ENCODE measurements at regions not wholly inside any gene's neighbourhood (a gene's known extent, or its start where the extent isn't known, plus 50 kb on each side); places are given as distances from the start of the nearest gene placed in this dataset.
"Not testable (repeated sequence)": the region's sequence is repeated elsewhere in the genome, so short reads cannot be mapped to it uniquely, and the experiment has no call there.

DNA sequence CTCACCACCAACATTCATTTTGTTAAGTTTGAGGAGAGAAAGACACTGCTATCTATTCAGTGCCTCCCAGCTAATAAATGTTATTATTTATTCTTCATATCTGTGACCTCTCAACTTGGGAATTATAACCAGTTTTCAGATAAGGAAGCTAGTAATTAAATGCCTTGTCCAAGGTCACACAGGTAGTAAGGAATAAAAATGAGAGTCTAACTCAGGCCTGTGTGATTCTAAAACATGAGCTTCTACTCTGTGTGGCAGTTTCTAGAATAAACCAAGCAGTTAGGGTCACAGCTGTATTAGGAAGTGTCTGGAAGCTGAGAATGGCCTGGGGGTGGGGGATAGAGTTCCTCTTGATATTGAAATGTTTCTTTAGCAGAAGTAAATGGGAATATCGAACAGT is 137.8 kb upstream of the LRATD1 start:
- DNase-seq = no peak

DNA sequence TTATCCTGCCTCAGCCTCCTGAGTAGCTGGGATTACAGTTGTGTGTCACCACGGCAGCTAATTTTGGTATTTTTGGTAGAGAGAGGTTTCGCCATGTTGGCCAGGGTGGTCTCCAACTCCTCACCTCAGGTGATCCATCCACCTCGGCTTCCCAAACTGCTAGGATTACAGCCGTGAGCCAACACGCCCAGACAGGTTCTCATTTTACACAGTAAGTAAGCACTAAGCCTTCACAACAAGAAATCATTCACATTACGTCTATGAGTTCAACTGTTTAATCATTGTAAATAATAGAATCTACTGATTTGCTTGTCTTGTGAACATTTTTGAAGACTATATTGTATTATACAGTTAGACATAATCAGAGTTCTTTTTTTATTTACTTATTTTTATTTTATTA is 131.5 kb upstream of the LRATD1 start:
- no peak for DNase-seq

DNA sequence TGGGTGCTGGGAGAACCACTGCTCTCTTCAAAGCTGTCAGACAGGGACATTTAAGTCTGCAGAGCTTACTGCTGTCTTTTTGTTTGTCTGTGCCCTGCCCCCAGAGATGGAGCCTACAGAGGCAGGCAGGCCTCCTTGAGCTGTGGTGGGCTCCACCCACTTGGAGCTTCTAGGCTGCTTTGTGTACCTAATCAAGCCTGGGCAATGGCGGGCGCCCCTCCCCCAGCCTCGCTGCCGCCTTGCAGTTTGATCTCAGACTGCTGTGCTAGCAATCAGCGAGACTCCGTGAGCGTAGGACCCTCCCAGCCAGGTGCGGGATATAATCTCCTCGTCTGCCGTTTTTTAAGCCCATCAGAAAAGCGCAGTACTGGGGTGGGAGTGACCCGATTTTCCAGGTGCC is 125.6 kb upstream of the LRATD1 start:
- DNase-seq = not testable (repeated sequence)

DNA sequence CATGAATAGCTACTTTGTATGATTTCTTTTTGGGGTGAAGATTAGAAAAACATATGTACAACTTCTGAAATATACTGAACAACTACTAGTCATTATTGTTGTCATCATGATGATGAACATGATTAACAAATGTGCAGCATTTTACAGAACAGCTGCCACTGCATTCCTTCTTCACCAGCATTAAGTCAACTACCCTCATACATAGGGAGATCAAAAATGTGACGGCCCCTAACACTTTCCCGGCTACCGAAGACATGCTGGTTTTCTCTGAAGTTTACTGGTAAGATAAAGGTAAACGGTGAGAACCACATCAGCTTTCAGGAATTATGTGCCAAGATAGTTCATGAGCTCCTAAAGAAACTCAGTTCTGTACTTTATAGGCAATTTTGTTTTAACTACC is 121.0 kb upstream of the LRATD1 start:
- no peak for DNase-seq

DNA sequence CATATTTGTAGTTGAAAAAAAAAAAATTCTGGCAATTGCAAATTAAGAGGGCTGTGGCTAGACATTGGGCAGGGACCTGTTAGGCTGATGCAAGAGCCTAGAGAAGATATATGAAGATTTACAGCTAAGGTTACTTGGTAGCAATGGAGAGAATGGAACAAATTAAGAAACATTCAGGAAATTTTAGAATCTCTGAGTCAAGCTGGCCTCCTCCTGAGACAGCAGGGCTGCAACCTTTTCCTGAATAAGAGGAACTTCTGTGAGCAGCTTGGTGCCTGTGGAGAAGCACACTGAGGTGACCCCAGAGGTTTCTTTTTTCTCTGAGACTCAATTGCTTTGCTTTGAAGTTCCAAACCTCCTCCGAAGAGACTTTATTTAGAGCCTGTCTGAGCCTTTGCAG is 118.6 kb upstream of the LRATD1 start:
- no peak for DNase-seq

DNA sequence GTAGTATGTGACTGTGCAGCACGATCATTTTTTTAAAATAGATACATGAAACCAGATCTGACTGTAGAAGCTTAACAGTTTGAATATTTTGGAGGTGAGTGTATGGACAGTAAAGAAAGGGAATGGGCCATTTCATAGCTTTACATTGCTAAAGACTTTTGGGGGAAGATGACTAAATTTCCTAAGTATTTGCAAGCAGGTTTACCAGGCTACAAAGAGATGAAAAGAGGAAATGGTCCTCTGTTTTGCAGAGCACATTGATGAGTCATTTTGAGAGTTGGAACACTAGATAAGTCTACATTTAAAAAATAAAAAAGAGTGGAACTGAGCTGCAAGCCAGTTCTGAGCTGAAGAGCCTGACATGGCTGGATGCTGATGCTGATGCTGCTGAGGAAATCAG is 115.7 kb upstream of the LRATD1 start:
- DNase-seq = no peak

DNA sequence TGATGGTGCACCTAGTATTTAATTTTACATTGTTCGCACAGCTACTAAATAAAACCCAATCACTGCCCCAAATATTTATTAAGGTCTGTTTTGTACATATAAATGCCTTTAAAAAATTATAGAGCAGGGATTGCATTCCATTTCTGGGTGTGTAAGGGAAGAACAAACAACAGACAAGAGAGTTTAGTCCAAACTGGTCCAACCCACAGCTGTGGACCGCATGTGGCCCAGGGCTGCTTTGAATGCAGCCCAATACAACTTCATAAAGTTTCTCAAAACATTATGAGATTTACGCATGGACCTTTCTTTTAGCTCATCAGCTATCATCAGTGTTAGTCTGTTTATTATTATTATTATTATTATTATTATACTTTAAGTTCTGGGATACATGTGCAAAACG is 114.8 kb upstream of the LRATD1 start:
- no peak for DNase-seq

DNA sequence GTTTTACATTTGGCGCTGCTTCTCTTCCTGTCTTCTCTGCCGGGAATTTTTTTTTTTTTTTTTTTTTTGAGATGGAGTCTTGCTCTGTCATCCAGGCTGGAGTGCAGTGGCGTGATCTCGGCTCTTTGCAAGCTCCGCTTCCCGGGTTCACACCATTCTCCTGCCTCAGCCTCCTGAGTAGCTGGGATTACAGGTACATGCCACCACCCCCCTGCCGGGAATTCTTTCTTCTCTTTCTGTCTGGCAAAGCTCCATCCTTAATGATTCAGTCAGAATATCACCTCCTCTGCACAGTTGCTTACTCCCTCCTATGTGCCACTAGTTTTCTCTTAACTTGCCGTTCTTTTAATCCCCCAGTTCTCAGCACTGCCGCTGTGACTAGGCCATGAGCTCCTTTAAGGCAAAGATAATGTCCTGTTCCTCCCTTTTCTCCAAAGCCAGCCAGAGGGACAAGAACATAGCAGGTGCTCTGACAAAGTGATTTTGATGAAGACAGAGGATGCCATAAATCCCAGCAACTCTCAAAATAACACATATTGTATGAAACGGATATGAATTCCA is 112.1 kb upstream of the LRATD1 start:
- DNase-seq = no peak

DNA sequence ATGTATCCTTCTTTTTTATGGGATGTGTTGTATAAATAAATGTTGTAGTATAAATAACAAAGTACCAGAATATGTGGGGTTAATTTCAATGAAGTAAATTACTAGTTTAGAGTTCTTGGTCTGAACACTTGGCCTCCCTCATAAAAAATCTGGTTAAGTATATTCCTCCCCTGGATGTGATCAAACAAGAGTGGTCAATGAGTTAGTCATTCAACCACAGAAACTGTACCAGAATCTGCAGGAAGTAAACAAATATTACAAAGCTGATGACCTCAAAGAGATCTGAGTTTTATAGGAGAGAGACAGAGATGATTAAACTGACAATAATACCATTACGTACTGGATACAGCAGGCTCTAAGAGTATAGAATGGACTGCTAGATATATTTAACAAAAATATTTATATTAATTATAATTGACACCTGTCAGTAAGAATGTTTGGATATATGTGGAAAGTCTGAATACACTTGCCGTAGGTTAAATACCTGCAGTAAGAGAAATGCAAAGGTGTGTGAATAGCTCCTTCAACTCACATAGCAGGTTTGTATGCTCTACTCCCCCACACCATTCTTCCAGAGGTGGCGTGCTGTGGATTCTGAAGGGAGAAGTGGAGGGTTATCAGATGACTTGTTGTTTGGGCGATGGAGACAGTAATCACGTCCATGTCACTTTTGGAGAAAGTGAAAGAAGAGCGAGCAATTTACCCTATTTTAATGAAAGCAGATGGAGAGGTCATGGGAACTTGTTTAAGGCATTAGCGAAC is 108.3 kb upstream of the LRATD1 start:
- no peak for DNase-seq

DNA sequence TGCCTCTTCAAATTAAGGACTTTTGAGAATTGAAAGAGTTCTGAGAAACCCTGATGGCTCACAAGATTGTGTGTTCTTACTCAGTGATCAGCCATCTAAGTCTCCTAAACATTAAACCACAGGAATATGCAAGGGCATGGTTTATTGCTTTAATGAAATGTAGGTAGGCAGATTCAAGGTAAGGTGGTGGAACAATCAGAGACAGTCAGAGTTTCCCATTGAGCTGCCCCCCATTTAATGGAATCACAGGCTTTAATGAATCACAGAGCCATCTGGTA is 107.8 kb upstream of the LRATD1 start:
- no peak for DNase-seq

DNA sequence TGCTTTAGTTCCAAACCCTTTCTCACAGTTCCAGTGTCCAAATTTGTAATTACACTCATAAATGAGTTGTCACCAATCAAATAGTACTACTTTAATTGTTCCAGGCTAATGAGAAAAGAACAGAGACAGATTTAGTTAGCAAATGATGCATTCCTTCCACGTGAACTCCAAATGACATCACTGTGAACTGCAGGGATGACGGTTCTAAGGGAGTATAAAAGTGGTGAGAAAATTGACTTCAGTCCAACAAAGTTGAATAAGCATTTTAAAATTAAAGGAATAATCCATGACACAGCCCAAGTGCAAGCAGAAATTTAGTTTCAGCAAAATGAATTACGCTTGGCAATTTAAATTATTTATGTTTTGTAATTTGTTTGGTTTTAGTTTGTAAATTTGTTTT is 102.0 kb upstream of the LRATD1 start:
- no peak for DNase-seq

DNA sequence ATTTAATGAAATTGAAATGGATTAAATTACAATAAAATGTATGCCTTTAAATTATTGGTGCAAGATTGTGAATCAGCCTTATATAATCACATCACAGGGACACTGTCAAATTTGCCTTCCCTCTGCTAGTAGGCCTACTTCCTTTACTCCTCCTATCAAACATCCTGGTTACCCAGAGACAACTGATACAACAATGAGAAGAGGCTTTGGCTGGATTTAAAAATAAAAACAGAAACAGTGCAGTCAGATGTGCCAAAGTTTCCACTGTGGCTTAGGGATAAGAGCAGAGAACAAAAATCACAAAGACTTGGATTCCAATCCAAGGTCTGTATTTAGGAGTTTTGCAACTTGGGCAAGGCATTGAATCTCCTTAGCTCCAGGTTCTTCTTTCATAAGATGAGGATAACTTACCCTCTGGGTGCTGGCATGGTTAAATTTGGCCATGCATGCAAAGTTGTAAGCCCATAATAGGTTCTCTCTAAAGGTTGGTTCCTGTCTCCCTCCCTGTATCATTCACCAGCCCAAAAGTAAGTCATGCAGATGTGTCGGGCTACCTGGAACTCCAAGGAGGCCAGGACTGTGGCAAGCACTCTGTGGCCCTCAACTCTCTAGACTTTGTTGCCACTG is 99.3 kb upstream of the LRATD1 start:
- DNase-seq = no peak

DNA sequence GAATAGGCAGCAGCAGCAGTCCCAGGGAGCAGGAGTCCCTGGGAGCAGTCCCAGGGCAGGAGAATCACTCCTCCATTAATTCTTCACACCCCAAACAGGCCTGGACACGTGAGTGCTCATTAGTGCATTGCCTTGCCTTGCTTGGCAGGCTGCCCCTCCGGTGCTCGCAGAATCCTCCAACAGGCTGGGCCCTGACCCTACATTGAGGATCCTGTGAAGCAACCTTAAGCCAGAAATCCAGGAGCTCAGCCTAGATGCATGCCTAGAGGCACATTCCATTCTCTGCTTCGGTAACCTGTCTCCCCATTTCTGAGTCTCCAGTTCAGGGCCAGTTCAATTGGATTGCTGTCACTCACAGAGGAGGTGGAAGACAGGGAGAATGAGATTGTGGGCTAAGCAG is 97.4 kb upstream of the LRATD1 start:
- no peak for DNase-seq

DNA sequence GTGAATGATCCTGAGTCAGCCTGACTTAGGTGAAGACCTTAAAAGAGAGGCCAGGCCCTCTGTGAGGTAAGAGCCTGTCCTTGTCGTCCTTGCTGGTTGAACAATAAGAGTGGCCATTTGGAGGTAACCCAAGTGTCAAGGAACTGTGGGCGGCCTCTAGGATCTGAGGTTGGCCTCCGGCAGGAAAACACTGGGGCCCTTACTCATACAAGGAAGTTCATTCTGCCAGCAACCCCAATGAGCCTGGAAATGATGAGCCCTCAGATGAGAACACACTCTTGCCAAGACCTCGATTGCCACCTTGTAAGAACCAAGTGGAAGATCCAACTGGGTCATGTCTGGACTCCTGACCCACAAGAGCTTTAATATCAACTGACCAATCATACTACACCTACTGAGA is 95.5 kb upstream of the LRATD1 start:
- DNase-seq = no peak

DNA sequence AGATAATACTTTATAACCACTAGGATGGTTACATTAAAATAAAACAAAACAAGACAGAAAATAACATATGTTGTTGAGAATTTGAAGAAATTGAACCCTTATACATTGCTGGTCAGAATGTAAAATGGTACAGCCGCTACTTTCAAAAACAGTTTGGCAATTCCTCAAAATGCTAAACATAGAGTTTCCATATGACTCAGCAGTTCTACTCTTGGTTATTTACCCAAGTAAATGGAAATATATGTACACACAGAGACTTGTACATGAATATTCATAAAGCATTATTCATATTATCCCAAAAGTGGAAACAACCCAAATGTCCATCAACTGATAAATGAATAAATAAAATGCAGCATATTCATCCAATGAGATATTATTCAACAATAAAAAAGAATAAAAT is 92.5 kb upstream of the LRATD1 start:
- DNase-seq = no peak

DNA sequence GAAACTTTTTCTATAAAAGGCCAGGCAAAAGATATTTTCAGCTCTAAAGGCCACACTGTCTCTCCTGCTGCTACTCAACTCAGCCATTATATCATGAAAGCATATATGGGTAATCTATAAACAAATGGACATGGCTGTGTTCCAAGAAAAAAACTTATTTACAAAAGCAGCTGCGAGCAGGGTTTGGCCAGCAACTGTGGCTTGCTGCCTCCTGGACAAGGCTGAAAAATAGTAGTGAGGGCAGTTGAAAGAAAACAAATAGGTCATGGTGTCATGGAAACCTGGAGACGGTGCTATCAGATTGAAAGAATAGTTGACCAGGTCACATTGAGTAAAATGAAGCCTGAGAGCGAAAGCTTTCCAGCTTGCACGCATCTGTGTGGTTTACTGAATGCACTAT is 89.2 kb upstream of the LRATD1 start:
- no peak for DNase-seq

DNA sequence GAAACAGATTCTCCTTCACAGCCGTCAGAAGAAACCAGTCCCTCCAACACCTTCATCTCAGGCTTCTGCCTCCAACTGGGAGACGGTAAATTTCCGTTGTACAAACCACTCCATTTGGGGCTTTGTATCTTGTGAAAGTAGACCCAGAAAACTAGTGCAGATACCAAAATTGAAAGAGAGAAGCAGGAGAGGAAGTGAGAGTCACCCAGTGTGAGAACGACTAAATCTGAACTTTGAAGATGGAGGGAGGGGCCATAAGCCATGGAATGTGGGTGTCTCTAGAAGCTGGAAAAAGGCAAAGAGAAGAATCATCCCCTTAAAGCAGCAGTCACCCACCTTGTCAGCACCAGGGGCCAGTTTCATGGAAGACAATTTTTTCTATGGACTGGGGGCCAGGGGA is 88.3 kb upstream of the LRATD1 start:
- no peak for DNase-seq

DNA sequence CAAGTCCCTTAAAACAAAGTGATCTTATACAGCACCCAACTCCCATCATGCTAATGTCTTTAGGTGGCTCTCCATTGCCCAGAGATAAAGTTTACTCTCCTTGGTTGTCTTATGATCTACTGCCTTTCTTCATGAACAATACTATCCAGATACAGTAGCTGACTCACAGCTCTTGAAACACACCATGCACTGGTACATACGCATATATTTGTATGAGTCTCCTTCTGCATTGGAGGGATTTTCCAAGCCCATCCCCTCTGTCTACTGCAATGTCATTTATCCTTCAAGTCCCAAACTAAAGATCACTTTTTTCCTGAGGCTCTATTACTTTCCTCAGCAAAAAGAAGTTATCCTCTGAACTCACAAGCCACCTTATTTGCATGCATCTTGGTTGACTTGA is 84.7 kb upstream of the LRATD1 start:
- no peak for DNase-seq

DNA sequence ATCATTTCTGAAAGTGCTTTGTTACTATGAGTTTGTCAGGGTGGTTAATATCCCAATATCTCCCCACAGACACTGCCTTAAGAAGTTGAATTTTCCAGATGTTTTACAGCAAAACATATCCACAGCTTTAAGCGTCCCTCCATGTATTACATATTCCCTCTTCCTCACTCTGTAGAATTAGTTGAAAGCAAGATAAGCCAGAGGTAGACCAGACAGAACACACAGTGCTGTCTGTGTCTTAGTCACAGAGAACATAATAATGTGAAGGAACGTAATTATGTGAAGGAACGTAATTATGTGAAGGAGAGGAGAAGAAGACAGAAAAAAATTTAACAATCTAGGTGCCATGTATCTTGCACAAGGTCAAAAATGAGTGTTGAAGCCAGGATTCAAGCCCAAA is 81.9 kb upstream of the LRATD1 start:
- DNase-seq = no peak

DNA sequence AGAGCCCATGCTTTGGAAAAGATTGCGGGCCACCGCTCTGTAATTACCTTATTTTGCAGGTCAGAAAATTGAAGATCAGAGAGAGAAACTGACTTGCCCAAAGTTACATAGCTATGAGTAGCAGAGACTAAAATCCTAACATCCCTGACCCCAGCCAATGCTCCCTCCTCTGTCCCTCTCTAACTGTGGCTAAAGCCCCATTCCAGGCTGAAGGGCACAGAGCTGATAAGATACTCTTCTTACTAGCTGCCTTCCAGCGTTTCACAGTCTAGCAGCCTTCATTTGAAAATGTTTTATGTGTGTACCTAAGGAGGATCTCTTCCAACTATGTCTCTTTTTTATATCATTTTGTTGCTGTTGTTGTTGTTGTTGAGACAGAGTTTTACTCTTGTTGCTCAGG is 81.4 kb upstream of the LRATD1 start:
- no peak for DNase-seq

DNA sequence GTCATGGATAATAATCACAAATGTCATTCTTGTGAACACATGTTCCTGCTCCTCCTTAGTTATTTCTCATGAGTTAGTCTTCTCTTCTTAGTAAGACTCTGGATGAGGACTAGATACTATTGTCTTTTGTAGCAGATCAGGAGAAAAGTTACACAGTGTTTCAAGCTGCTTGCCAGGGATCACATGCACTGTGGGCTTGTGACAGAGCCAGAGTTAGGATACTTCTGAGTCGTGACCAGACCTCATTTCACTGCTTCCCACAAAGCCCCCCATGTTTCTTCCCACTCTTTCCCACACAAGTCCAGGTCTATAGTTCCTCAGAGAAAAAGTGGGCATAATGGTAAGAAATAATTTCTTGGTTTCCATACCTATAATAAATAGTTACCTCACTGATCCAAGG is 80.2 kb upstream of the LRATD1 start:
- no peak for DNase-seq

DNA sequence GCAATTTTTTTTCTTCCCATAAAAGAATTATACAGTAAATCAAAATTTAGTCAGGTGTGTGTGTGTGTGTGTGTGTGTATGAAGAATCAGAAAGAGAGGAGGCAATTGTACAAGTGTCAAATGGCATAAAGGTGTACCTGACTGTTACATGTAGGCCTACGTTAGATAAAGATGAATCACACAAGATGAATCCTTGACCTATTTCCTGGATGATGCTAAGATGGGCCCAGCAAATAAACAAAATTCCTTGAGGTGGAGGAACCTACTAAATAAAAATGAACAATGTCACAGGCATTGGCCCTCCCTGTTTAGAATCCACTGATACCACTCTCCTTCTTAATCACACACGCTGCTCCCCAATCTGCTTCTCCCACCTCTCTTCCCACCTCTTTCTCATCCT is 79.7 kb upstream of the LRATD1 start:
- no peak for DNase-seq

DNA sequence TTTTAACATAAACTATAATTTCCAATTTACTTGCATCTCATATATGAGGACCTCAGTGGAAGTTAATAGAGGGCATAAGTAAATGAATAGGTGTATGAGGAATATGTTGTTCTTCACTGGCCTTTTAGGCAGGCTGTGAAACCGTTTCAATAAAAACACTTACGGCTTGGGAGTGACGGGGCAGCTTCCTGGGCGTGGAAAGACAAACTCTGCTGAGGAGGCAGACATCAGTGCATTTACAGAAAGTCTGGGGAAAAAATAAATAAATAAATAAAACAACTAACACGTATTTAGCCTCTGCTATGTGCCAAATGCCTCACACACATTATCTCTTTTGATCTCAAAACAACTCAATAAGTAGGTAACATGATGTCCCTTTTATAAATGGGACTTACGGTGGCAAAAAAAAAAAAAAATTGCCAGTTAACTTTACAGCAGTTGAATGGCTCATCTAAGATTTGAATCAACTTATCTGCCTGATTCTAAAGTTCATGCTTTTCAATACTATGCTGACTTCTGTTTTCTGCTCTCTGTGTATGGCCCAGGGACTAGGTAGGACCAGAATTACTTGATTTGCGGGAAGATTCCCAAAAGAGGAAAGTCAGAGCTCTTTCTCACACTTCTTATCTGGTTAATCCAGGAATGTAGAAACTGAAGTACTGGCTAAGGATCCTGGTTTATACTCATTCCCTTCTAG is 77.5 kb upstream of the LRATD1 start:
- no peak for DNase-seq

DNA sequence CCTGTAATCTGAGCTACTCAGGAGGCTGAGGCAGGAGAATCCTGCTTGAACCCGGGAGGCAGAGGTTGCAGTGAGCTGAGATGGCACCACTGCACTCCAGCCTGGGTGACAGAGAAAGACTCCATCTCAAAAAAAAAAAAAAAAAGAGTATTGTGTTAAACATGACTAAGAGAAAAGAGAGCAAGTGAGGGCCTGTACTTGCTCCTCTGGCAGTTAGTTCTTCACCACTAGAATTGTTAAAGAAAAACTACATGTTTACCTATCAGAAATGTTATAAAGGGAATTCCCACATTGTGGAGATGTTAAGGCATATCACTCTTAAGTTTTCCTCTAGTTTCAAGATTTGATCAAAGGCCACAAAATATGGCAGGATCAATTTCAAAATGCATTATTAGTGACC is 75.4 kb upstream of the LRATD1 start:
- no peak for DNase-seq

Data from suppressor macrophage treated with lipopolysaccharide for 1 hour (primary cell).